ENCODE measurements at regions not wholly inside any gene's neighbourhood (a gene's known extent, or its start where the extent isn't known, plus 50 kb on each side); places are given as distances from the start of the nearest gene placed in this dataset.

DNA sequence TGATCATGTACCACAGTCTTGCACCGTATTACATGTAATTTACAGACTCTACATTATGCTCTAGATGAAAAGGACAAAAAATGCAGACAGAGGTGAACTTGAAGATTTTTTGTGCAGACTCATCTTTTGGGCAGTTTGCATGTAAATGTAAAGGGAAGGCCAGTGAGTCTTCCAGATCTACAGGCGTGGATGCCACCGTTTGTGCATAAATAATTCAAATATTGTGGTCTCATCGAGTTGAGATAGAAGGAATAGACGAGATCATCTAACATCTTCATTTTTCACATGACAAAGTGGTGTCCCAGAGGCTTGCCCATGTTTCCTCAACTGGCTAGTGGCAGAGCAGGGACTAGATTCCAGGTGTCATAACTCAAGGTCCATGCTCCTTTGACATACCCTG is 125.2 kb downstream of the ALX1 start:
- ChIA-PET POLR2A (no interaction called here), CTCF (interaction anchor here (0.7 to 0.9 kb wide), 2 partner anchors 13 to 168 kb away, joined by 3 read pairs; no protein-coding TSS in a partner anchor)
- no peak for DNase-seq (ENCODE audit: low read depth)
- H3K4me3 ChIP-seq (ENCODE audit: low read depth, low read length), result no peak overlapping the region
- TF ChIP-seq, protein P1, sequence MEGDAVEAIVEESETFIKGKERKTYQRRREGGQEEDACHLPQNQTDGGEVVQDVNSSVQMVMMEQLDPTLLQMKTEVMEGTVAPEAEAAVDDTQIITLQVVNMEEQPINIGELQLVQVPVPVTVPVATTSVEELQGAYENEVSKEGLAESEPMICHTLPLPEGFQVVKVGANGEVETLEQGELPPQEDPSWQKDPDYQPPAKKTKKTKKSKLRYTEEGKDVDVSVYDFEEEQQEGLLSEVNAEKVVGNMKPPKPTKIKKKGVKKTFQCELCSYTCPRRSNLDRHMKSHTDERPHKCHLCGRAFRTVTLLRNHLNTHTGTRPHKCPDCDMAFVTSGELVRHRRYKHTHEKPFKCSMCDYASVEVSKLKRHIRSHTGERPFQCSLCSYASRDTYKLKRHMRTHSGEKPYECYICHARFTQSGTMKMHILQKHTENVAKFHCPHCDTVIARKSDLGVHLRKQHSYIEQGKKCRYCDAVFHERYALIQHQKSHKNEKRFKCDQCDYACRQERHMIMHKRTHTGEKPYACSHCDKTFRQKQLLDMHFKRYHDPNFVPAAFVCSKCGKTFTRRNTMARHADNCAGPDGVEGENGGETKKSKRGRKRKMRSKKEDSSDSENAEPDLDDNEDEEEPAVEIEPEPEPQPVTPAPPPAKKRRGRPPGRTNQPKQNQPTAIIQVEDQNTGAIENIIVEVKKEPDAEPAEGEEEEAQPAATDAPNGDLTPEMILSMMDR (IDR thresholded peaks at IDR 0.05; ENCODE audit: insufficient read depth, low read depth, low read length), result no peak
- no peaks in the 10 kb centered on the region for H3K36me3 ChIP-seq (ENCODE audit: control insufficient read depth, insufficient read depth, low read length)
- no peaks in the 10 kb centered on the region for H3K27me3 ChIP-seq (ENCODE audit: control insufficient read depth, insufficient read depth, low read length)

DNA sequence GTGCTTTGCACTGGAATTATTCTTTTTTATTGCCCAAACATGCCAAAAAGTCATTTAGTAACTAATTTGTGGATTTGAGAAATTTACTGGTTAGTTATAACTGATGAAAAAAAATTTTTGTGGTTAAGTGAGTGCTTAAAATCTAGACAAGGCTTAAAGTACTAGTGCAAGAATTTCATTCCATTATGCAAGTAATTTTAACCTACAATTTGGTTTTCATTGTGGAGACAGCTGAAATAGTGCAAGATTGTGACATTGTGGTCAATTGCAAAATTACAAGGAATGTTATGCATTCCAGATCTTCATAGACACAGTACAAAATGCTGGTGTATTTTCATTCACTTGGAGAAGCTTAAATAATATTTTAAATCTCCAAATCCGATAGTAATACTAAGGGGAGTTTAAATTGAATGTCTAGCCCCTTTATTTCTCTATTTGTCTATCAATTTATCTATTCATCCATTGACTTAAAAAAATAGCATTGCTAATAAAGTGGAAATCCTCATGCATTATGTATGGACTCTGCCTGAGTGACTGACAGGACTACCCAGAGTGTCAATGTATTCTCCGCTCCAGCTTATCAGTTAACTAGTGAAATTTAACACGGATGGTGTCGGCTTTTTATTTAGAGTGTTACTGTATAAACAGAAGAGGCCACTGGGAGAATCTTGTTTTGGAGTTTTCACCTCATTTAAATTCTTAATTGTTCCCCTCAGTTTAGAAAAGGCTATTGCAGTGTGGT is 125.9 kb downstream of the ALX1 start:
- TF ChIP-seq, protein P1 (IDR thresholded peaks at IDR 0.05; ENCODE audit: insufficient read depth, low read depth, low read length), result no peak
- H3K27me3 ChIP-seq (ENCODE audit: control insufficient read depth, insufficient read depth, low read length), result no peaks in the 10 kb centered on the region
- H3K36me3 ChIP-seq (ENCODE audit: control insufficient read depth, insufficient read depth, low read length), result no peaks in the 10 kb centered on the region
- CTCF ChIA-PET, result interaction anchor here (0.7 to 0.9 kb wide), 2 partner anchors 12 to 167 kb away, joined by 3 read pairs; no protein-coding TSS in a partner anchor
- POLR2A ChIA-PET, result no interaction called here
- DNase-seq (ENCODE audit: low read depth), result peak; percentile 39
- no peak overlapping the region for H3K4me3 ChIP-seq (ENCODE audit: low read depth, low read length)

DNA sequence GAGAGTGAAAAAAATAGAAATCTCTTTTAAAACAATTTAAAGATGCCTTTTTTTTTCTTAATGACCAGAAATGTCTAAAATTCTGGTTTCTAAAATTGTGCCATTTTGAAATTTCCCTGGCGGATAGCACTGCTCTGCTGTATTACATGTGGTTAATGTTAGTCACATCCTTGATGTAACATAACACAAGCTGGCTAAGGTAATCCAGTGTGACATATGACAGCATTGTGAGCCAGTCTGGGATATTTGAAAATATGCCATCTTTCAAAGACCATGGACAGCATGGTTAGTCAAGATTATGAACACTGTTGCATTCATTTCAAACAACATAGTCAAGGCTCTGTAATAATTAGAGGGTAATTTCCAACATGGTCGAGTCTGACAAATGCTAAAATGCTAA is 133.2 kb downstream of the ALX1 start:
- Histone ChIP-seq H3K36me3 (ENCODE audit: control insufficient read depth, insufficient read depth, low read length) (no peaks in the 10 kb centered on the region), H3K4me3 (ENCODE audit: low read depth, low read length) (no peak overlapping the region), H3K27me3 (ENCODE audit: control insufficient read depth, insufficient read depth, low read length) (no peaks in the 10 kb centered on the region)
- CTCF ChIA-PET, result interaction anchor here (0.7 kb wide), 1 partner anchor 19 kb away, joined by 4 read pairs; no protein-coding TSS in a partner anchor
- TF ChIP-seq, protein P1 (IDR thresholded peaks at IDR 0.05; ENCODE audit: insufficient read depth, low read depth, low read length), result no peak
- DNase-seq (ENCODE audit: low read depth), result no peak
- POLR2A ChIA-PET, result no interaction called here

GRCh38 chr12:85422762-85423161 is 142.7 kb downstream of the ALX1 start:
- Histone ChIP-seq H3K27me3 (ENCODE audit: control insufficient read depth, insufficient read depth, low read length) (no peaks in the 10 kb centered on the region), H3K36me3 (ENCODE audit: control insufficient read depth, insufficient read depth, low read length) (no peaks in the 10 kb centered on the region), H3K4me3 (ENCODE audit: low read depth, low read length) (no peak overlapping the region)
- CTCF ChIA-PET, result no interaction called here
- no peak for DNase-seq (ENCODE audit: low read depth)
- POLR2A ChIA-PET, result no interaction called here
- TF ChIP-seq, protein P1 (IDR thresholded peaks at IDR 0.05; ENCODE audit: insufficient read depth, low read depth, low read length), result no peak

DNA sequence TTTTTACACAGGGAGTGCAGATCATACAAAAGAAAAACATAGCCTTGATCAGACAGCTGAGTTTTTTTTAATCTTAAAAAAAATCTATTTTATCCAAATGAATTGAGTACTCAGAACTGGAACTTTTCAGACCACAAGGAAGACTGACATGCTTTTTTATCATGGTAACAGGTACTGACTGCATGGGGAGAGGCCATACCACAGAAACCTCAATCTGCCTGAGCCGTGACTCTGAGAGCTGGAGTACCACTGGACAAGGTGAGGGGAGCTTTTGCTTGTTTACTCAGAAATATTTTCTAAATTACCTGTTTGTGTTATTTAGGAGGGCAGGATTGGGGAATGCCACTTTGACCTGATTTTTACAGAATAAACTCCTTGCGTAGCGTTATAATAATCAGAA is 143.9 kb downstream of the ALX1 start:
- TF ChIP-seq, protein P1 (IDR thresholded peaks at IDR 0.05; ENCODE audit: insufficient read depth, low read depth, low read length), result no peak
- CTCF ChIA-PET, result interaction anchor here (1.1 to 1.9 kb wide), 2 partner anchors 13 to 25 kb away, joined by 4 to 7 read pairs; no protein-coding TSS in a partner anchor
- DNase-seq (ENCODE audit: low read depth), result no peak
- Histone ChIP-seq H3K36me3 (ENCODE audit: control insufficient read depth, insufficient read depth, low read length) (no peaks in the 10 kb centered on the region), H3K27me3 (ENCODE audit: control insufficient read depth, insufficient read depth, low read length) (no peaks in the 10 kb centered on the region), H3K4me3 (ENCODE audit: low read depth, low read length) (no peak overlapping the region)
- POLR2A ChIA-PET, result no interaction called here
